Effector memory CD8-positive, alpha-beta T cell (primary cell): ENCODE measurements at regions not wholly inside any gene's neighbourhood (a gene's known extent, or its start where the extent isn't known, plus 50 kb on each side); places are given as distances from the start of the nearest gene placed in this dataset.
A peak's percentile ranks its signal among the peaks of the same experiment; 100 is the strongest.

Experiments used
- ATAC-seq: fragments of 150-1000 bp; cut with Tn5 transposase; replicated peaks from 2 replicates; pipeline ENCODE4 v1.10.0; 2021; ENCODE audit warnings: mild to moderate bottlenecking, moderate library complexity
- DNase-seq, 3 experiments: peaks; one replicate each; pipeline ENCODE4 v3.0.0; 2021
- H3K27ac Mint-ChIP-seq, 2 donors: one replicate each; pipeline ENCODE4 v1.8.0; 2022; ENCODE audit warnings: mild to moderate bottlenecking in 2 of 2, mixed read lengths in 2 of 2, moderate library complexity in 2 of 2
- H3K27me3 Mint-ChIP-seq, 2 donors: one replicate each; pipeline ENCODE4 v1.8.0; 2022; ENCODE audit warnings: mixed read lengths in 2 of 2
- H3K36me3 Mint-ChIP-seq: one replicate; pipeline ENCODE4 v1.8.0; 2022; ENCODE audit warnings: mild to moderate bottlenecking, moderate library complexity, mixed read lengths; ENCODE audit not compliant: insufficient read depth
- H3K4me1 Mint-ChIP-seq, 2 donors: one replicate each; pipeline ENCODE4 v1.8.0; 2022; ENCODE audit warnings: low read depth in 2 of 2, mixed read lengths in 2 of 2
- H3K4me3 Mint-ChIP-seq, 2 donors: one replicate each; pipeline ENCODE4 v1.8.0; 2022; ENCODE audit warnings: mild to moderate bottlenecking in 2 of 2, mixed read lengths in 2 of 2, moderate library complexity in 2 of 2
- H3K9me3 Mint-ChIP-seq, 2 donors: one replicate each; pipeline ENCODE4 v1.8.0; 2022; ENCODE audit warnings: mixed read lengths in 2 of 2

GRCh38 chr5:171555160-171555559 is 135.7 kb downstream of the FGF18 start:
- H3K27ac Mint-ChIP-seq = no peak overlapping the region
- H3K27me3 Mint-ChIP-seq = peaks cover 0 to 12% of the 10 kb centered on the region in 2 donors
- H3K4me3 Mint-ChIP-seq = no peak overlapping the region
- ATAC-seq = no peak
- H3K4me1 Mint-ChIP-seq = no peaks in the 10 kb centered on the region
- no peaks in the 10 kb centered on the region for H3K9me3 Mint-ChIP-seq
- H3K36me3 Mint-ChIP-seq = no peaks in the 10 kb centered on the region
- no peak for DNase-seq

GRCh38 chr5:171562822-171563221 is 143.4 kb downstream of the FGF18 start:
- H3K4me3 Mint-ChIP-seq = no peak overlapping the region
- H3K27ac Mint-ChIP-seq = no peak overlapping the region
- no peaks in the 10 kb centered on the region for H3K4me1 Mint-ChIP-seq
- no peak for ATAC-seq
- no peaks in the 10 kb centered on the region for H3K9me3 Mint-ChIP-seq
- no peak for DNase-seq
- H3K27me3 Mint-ChIP-seq = peaks cover 0 to 9% of the 10 kb centered on the region in 2 donors
- H3K36me3 Mint-ChIP-seq = no peaks in the 10 kb centered on the region

- Mint-ChIP-seq H3K27ac (no peak overlapping the region), H3K4me1 (no peaks in the 10 kb centered on the region), H3K4me3 (no peak overlapping the region), H3K9me3 (peaks cover 0 to 20% of the 10 kb centered on the region in 2 donors), H3K27me3 (peaks cover 0 to 20% of the 10 kb centered on the region in 2 donors), H3K36me3 (no peaks in the 10 kb centered on the region)
- no peak for ATAC-seq
- DNase-seq = no peak
Measured at GRCh38 chr5:171568389-171568788, 148.9 kb downstream of the FGF18 start.

GRCh38 chr5:171569065-171569712 is 149.7 kb downstream of the FGF18 start:
- peaks cover 0 to 20% of the 10 kb centered on the region in 2 donors for H3K27me3 Mint-ChIP-seq
- no peak for DNase-seq
- H3K9me3 Mint-ChIP-seq = peaks cover 0 to 20% of the 10 kb centered on the region in 2 donors
- no peaks in the 10 kb centered on the region for H3K4me1 Mint-ChIP-seq
- H3K27ac Mint-ChIP-seq = no peak overlapping the region
- ATAC-seq = no peak
- no peaks in the 10 kb centered on the region for H3K36me3 Mint-ChIP-seq
- H3K4me3 Mint-ChIP-seq = no peak overlapping the region

- ATAC-seq = no peak
- Mint-ChIP-seq H3K36me3 (no peaks in the 10 kb centered on the region), H3K27ac (no peak overlapping the region), H3K9me3 (peaks cover 0 to 20% of the 10 kb centered on the region in 2 donors), H3K4me3 (no peak overlapping the region), H3K4me1 (no peaks in the 10 kb centered on the region), H3K27me3 (peaks cover 6 to 28% of the 10 kb centered on the region in 2 donors)
- DNase-seq = no peak
Measured at GRCh38 chr5:171570244-171570825, 150.9 kb downstream of the FGF18 start.

GRCh38 chr5:171571663-171572062 is 152.2 kb downstream of the FGF18 start:
- Mint-ChIP-seq H3K27me3 (peaks cover 13 to 29% of the 10 kb centered on the region in 2 donors), H3K36me3 (no peaks in the 10 kb centered on the region), H3K9me3 (peaks cover 0 to 20% of the 10 kb centered on the region in 2 donors), H3K4me3 (no peak overlapping the region), H3K27ac (no peak overlapping the region), H3K4me1 (no peaks in the 10 kb centered on the region)
- DNase-seq (no peak), ATAC-seq (no peak)

GRCh38 chr5:171573021-171573420 is 153.6 kb downstream of the FGF18 start:
- ATAC-seq = no peak

GRCh38 chr5:171573451-171574225 is 154.2 kb downstream of the FGF18 start:
- ATAC-seq = no peak
- Mint-ChIP-seq H3K4me1 (no peaks in the 10 kb centered on the region), H3K9me3 (peaks cover 0 to 16% of the 10 kb centered on the region in 2 donors), H3K27me3 (peaks cover 21 to 41% of the 10 kb centered on the region in 2 donors), H3K27ac (no peak overlapping the region), H3K36me3 (no peaks in the 10 kb centered on the region), H3K4me3 (no peak overlapping the region)
- DNase-seq = no peak

More at GRCh38 chr5:171573021-171573420, 153.6 kb downstream of the FGF18 start:
- Mint-ChIP-seq H3K27ac (no peak overlapping the region), H3K4me3 (no peak overlapping the region), H3K9me3 (peaks cover 0 to 20% of the 10 kb centered on the region in 2 donors), H3K4me1 (no peaks in the 10 kb centered on the region), H3K36me3 (no peaks in the 10 kb centered on the region), H3K27me3 (peaks cover 20 to 35% of the 10 kb centered on the region in 2 donors)
- no peak for DNase-seq

GRCh38 chr5:171574376-171574775 is 154.9 kb downstream of the FGF18 start:
- ATAC-seq (no peak), DNase-seq (no peak)
- Mint-ChIP-seq H3K4me1 (no peaks in the 10 kb centered on the region), H3K27ac (no peak overlapping the region), H3K9me3 (peaks cover 0 to 8% of the 10 kb centered on the region in 2 donors), H3K4me3 (no peak overlapping the region), H3K36me3 (no peaks in the 10 kb centered on the region), H3K27me3 (peaks cover 28 to 44% of the 10 kb centered on the region in 2 donors)

- no peaks in the 10 kb centered on the region for H3K9me3 Mint-ChIP-seq
- H3K27ac Mint-ChIP-seq = no peak overlapping the region
- no peaks in the 10 kb centered on the region for H3K4me1 Mint-ChIP-seq
- H3K36me3 Mint-ChIP-seq = no peaks in the 10 kb centered on the region
- DNase-seq = no peak
- ATAC-seq = no peak
- H3K4me3 Mint-ChIP-seq = no peak overlapping the region
- H3K27me3 Mint-ChIP-seq = peaks cover 31 to 44% of the 10 kb centered on the region in 2 donors
Measured at GRCh38 chr5:171575386-171575785, 155.9 kb downstream of the FGF18 start.

GRCh38 chr5:171575808-171576207 is 156.4 kb downstream of the FGF18 start:
- no peaks in the 10 kb centered on the region for H3K36me3 Mint-ChIP-seq
- no peaks in the 10 kb centered on the region for H3K4me1 Mint-ChIP-seq
- no peak overlapping the region for H3K27ac Mint-ChIP-seq
- no peaks in the 10 kb centered on the region for H3K9me3 Mint-ChIP-seq
- no peak for DNase-seq
- ATAC-seq = no peak
- no peak overlapping the region for H3K4me3 Mint-ChIP-seq
- peaks cover 31 to 44% of the 10 kb centered on the region in 2 donors for H3K27me3 Mint-ChIP-seq

GRCh38 chr5:171577042-171577758 is 157.8 kb downstream of the FGF18 start:
- Mint-ChIP-seq H3K27ac (no peak overlapping the region), H3K4me3 (no peak overlapping the region), H3K27me3 (peaks cover 31 to 43% of the 10 kb centered on the region in 2 donors), H3K9me3 (no peaks in the 10 kb centered on the region), H3K4me1 (no peaks in the 10 kb centered on the region), H3K36me3 (no peaks in the 10 kb centered on the region)
- no peak for ATAC-seq
- no peak for DNase-seq

- DNase-seq (no peak), ATAC-seq (no peak)
- no peaks in the 10 kb centered on the region for H3K9me3 Mint-ChIP-seq
- peaks cover 31 to 35% of the 10 kb centered on the region in 2 donors for H3K27me3 Mint-ChIP-seq
- peak overlapping the region in 1 of 2 donors; percentile 85 for H3K27ac Mint-ChIP-seq
- no peak overlapping the region for H3K4me3 Mint-ChIP-seq
- H3K36me3 Mint-ChIP-seq = no peaks in the 10 kb centered on the region
- H3K4me1 Mint-ChIP-seq = no peaks in the 10 kb centered on the region
Measured at GRCh38 chr5:171578049-171578828, 158.8 kb downstream of the FGF18 start.
